ENCODE measurements at regions not wholly inside any gene's neighbourhood (a gene's known extent, or its start where the extent isn't known, plus 50 kb on each side); places are given as distances from the start of the nearest gene placed in this dataset.
"Not testable (repeated sequence)": the region's sequence is repeated elsewhere in the genome, so short reads cannot be mapped to it uniquely, and the experiment has no call there.

DNA sequence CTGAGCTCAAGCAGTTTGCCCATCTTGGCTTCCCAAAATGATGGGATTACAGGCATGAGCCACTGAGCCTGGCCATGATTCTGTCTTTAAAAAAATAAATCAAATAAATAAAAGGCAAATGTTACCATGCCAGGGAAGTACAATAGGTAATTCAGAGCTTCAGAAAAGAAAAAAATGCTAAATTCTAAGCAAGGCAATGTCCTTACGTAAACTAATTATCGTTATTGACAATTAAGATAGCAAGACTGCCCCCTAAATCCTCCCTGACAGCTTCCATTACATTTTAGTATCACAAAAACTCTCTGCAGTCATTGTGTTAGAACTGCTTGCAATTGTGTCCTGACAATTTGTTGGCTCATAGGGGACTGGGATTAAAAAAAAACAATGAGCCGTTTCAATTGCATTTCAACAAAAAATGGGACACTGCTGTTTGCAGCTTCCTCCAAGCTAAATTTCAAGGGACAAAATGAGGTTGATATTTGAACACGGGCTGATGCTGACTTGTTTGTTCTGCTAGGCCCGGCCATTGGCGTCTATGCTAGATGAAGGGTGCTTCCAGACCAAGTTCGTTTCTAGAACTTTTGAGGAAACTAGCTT is 88.9 kb downstream of the MOGAT1 start:
- no peak for DNase-seq (ENCODE audit: low spot score)

DNA sequence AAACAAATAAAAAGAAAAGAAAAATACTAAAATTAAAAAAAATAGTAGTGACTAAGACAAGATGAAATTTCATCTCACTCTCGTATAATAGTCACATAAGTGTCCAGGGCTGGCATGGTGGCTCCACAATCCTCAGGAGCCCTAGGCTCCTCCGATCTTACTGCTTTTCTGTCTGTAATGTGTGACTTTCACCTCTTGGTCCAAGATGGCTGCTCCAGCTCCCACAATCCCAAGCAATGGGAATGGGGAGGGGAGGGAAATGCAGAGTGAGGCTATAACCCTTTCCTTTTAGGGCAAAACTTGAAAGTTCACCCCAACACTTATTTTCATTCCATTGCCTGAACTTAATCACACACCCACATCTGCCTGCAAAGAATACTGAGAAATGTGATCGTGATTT is 90.4 kb downstream of the MOGAT1 start:
- DNase-seq (ENCODE audit: low spot score): no peak

DNA sequence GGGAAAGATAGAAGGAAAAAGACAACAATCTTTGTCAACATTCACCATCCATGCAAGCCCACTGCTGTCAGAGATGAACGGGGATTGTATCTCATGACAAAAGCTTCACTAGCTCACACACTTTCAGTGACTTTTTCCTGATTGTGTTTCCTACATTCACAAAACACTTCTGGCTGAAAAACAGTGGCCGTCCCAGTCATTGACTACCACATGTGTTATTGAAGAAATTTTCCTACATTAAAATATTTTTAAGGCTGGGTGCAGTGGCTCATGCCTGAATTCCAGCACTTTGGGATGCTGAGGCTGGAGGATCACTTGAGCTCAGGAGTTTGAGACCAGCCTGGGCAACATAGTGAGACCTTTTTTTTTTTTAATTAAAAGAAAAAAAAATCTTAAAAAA is 90.9 kb downstream of the MOGAT1 start:
- DNase-seq (ENCODE audit: low spot score): no peak

DNA sequence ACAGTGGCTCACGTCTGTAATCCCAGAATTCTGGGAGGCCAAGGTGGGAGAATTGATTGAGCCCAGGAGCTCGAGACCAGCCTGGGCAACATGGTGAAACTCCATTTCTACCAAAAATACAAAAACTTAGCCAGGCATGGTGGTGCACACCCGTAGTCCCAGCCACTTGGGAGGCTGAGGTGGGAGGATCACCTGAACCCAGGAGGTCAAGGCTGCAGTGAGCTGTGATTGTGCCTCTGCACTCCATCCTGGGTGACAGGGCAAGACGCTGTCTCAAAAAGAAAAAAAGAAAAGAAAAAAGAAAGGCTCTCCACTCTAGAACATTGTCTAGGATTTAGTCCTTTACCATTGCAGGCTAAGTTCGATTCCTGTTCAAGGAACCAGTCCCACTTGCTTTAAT is 94.4 kb downstream of the MOGAT1 start:
- not testable (repeated sequence) for DNase-seq (ENCODE audit: low spot score)

DNA sequence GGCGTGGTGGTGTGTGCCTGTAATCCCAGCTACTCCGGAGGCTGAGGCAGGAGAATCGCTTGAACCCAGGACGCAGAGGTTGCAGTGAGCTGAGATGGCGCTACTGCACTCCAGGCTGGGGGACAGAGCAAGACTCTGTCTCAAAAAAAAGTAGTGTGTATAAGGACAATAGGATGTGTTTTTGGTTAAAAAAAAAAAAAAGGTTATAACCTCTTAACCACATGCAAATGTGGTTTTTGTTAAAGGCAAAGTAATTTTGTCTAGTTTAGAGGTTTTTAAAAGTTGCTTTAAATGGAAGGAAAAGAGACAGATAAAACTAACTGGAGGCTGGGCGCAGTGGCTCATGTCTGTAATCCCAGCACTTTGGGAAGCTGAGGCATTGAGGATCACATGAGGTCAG is 92.8 kb upstream of the ACSL3 start:
- DNase-seq (ENCODE audit: low spot score): not testable (repeated sequence)

DNA sequence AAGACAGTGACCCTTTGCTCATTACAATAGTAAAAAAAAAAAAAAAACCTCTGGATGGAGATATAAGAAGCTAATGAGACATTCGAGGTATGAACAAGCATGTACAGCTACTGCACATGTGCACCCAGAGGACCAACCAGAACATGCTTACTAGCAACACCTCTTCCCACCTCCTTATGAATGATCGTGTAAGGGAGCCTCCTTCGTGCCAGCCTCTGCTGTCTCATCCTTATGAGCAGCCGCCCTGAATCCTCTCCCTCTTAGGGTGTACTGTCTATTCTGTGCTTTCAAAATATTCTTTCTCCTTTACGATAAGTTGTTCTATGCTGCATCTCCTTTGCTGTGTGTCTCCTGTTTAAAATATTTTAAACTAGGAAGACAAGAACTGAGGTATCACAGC is 91.4 kb upstream of the ACSL3 start:
- no peak for DNase-seq (ENCODE audit: low spot score)

DNA sequence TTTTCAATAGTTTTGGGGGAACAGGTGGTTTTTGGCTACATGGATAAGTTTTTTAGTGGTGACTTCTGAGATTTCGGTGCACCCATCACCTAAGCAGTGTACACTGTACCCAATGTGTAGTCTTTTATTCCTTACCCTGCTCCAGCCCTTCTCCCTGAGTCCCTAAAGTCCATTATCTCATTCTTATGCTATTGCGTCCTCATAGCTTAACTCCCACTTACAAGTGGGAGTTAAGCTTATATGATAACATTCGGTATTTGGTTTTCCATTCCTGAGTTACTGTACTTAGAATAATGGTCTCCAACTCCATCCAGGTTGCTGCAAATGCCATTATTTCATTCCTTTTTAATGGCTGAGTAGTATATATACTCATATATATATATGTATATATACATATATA is 90.9 kb upstream of the ACSL3 start:
- no peak for DNase-seq (ENCODE audit: low spot score)

DNA sequence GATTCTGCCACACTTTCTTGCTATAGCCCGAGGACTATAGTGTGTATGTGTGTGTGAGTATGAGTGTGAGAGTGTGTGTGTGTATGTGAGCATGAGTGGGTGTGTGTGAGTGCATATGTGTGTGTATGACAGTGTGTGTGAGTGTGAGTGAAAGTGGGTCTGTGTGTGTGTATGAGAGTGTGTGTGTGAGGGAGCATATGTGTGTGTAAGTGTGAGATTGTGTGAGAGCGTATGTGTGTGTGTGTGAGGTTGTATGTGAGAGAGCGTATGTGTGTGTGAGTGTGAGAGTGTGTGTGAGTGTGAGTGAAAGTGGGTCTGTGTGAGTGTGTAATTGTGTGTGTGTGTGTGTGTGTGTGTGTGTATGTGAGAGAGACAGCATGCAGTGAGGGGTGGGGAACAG is 89.0 kb upstream of the ACSL3 start:
- no peak for DNase-seq (ENCODE audit: low spot score)

DNA sequence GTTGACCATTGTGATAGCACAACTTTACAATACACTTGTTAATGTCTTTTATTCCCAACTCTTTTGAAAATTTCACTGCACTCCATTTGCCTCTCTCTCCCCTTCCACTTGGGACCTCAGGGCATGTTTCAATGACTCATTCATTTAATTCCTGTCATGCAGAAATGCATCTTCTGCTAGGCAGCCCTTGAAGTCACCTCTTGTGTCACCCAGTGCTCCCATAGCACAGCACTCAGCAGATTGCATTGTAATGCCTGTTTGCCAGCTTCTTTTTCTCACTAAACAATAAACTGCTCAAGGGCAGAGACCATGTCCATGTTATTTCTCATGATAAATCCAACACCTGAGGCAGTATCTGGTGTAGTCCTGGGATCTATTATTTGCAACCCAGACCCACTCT is 85.9 kb upstream of the ACSL3 start:
- peak; percentile 35 for DNase-seq (ENCODE audit: low spot score)

DNA sequence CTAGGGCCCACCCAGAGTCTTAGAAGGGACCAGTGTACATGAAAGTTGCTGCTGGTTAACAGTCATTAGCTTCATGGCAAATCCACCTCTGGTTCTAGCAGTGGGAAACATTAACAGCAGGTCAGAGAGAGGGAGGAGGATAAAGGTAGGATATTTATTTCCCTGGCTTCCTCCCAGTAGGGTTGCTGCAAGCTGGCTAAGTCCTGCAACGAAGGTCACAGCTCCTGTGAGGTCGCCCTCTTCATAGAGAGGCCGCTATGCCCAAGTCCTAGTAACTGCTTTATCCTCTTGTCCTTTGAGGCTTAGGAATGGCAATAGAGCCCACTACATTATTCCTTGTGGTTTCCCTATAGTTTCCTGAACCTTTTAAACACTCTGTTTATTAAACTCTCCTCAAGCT is 84.0 kb upstream of the ACSL3 start:
- no peak for DNase-seq (ENCODE audit: low spot score)

DNA sequence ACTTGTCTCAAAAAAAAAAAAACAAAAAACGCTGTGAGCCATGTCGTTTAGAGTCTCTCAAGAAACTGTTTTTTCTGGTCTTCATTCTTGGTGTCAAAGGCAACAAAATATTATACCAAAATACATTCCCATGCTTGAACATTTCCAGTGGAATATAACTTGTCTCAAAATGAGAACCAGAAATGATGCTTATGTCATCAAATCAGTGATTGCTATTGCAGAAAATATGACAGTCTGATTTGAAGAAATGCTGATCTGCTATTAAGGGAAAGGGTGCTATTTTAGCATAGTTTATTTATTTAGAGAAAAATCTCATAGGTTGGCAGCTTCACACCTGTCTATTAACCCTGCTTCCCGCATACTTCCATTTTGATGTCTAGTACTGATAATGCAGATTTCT is 82.4 kb upstream of the ACSL3 start:
- DNase-seq (ENCODE audit: low spot score): no peak

DNA sequence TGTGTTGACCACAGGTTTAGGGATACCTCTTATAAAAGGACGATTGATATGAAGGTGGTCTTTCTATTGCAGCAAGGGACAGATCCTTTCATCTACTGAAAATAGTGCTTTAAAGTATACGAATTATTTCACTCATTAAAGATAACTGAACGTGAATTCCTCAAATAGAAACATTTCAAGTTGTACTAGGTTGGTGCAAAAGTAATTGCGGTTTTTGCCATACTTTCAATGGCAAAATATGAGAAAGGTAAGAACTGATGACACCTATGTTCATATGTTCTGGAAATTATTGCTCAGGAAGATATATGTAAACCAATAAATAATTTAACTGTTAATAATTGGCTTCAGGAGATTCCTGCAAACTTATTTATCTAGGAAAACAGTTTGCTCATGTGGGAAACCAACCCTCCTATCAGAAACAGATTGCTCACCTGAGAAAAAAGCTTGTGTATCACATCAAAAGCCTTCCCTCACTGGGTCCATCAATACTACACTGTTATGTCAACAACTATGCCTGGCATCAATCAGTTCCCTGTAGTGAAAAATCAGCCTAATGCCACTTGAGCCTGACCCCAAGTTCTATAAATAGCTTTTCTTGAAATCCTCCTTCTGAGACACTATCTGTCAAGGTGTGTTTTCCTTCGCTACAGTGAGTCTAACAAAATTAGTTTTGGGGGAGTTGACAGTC is 81.5 kb upstream of the ACSL3 start:
- no peak for DNase-seq (ENCODE audit: low spot score)

DNA sequence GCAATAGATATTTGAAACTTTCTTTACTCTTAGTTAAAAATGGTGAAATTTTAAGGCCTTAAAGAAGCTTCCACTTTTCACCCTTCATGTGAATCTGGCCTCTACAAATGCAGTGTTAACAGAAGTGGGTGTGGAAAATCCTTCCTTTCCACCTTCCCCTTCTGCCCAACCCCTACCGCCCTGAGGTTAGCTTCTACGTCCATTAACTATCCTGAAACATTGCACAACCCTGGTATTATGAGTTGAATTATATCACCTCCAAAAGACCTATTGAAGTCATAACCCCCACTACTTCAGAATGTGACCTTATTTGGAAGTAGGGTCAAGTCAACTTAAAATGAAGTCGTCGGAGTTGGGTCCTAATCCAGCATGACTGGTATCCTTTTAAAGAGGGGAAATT is 80.8 kb upstream of the ACSL3 start:
- no peak for DNase-seq (ENCODE audit: low spot score)

DNA sequence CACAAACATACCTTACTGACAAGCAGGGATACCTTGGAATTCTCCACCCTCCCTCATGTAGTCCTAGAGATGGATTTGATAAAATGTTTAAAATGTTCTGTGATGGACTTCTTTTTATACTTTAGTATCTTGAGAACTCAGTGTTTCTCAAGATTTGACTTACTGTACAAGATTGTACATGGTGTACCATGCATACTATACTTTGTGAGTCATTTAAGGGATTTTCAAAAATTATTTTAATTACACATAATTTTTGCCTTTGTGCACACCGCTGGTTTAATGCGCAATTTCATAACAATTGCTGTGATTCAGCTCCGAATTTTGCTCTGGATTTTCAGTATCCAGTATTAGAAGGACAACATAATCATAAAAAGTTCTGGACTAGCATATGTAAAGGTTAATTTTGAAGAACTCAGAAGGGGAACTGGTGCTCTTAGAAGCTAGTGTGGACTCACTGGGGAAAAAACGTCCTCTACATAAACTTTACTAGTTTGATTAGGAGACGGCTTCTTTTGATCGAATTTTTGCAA is 78.6 kb upstream of the ACSL3 start:
- no peak for DNase-seq (ENCODE audit: low spot score)

DNA sequence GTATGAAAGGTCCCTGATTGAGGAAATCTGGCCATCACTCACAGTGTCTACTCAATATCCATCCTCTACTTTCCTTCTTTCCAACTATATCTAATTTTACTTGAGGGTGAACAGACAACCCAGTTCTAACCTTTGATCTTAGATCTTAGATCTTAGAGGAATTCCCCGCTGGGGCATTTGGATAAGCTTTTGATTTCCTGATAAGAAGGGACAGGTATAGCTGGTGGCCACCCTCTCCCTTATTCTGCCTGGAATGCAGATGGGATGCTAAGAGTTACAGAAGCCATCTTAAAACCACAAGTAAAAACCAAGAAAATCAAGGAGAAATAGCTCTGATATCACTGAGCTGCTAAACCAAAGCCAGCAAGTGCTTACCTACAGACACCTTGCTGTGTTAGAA is 77.2 kb upstream of the ACSL3 start:
- no peak for DNase-seq (ENCODE audit: low spot score)

DNA sequence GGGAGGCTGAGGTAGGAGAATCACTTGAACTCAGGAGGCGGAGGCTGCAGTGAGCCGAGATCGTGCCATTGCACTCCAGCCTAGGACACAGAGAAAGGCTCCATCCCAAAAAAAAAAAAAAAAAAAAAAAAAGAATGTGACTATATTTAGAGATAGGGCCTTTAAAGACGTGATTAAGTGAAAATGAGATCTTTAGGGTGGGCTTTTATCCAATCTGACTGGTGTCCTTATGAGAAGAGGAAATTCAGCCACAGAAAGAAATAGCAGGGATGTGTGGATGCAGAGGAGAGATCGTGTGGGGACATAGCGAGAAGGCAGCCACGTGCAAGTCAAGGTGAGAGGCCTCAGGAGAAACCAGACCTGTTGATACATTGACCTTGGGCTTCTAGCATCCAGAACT is 69.9 kb upstream of the ACSL3 start:
- DNase-seq (ENCODE audit: low spot score): no peak

DNA sequence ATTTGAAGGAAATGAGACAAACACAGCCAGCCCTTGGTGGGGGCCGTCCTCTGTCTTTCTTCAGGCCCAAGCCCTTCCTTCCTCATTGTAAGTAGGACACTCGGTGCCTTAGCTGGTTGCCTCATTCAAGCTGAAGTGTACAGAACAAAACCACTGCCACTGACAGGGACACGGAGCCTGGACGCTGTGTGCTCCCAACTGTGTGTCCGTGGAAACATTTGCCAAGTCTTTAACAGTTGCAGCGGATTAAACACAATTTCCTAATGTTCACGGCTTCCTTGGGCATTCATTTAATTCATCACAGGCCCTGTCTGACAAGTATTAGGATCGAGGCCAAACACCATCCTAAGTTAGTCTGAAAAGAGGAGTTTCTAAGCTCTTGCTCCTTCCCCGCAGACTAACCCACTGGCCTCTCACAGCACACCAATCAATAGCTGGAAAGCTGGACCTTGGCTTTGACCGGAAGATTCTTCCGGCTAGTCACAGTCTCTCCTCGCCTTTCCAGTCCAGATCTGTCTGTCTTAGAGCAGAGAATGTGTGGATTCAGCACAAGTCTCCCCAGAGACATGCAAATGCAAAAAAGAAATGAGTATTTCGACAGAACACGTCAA is 68.7 kb upstream of the ACSL3 start:
- no peak for DNase-seq (ENCODE audit: low spot score)

DNA sequence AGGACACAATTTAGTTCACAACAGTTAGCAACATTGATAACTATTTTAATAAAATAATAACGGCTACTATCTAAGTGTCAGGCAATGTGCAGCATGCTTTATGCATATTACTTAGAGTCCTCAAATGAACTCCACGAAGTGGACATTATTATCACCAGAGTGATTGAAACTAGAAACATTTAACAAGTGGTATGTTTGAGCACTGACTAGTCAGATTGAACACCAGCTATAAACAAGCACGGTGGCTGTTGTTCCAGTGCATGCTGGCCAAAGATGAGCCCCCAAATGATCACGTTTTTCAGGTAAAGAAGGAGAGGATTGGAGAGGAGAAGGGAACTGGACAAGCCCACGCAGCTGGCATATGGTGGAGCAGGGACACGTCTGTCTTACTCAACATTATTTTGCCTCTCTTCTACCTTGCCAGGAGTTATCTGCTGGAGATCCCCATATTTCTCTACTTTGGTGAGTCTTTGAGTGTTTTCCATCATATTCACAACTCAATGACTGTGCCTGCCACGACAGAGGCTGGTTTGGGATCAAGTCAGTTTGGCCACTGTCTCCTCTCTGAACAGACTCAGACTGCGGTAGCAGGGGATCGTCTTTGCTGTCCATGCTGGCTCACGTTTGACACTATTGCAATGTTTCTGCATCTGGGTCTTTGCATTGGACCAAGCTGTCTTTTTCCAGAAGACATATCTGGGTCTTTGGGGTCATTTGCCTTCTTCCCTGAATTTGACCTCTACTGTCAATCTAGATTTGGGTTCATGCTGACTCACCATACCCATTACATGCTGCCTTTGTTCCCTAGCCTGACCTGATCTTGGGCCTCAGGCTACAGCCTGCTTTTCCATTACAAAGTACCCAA is 66.0 kb upstream of the ACSL3 start:
- no peak for DNase-seq (ENCODE audit: low spot score)

DNA sequence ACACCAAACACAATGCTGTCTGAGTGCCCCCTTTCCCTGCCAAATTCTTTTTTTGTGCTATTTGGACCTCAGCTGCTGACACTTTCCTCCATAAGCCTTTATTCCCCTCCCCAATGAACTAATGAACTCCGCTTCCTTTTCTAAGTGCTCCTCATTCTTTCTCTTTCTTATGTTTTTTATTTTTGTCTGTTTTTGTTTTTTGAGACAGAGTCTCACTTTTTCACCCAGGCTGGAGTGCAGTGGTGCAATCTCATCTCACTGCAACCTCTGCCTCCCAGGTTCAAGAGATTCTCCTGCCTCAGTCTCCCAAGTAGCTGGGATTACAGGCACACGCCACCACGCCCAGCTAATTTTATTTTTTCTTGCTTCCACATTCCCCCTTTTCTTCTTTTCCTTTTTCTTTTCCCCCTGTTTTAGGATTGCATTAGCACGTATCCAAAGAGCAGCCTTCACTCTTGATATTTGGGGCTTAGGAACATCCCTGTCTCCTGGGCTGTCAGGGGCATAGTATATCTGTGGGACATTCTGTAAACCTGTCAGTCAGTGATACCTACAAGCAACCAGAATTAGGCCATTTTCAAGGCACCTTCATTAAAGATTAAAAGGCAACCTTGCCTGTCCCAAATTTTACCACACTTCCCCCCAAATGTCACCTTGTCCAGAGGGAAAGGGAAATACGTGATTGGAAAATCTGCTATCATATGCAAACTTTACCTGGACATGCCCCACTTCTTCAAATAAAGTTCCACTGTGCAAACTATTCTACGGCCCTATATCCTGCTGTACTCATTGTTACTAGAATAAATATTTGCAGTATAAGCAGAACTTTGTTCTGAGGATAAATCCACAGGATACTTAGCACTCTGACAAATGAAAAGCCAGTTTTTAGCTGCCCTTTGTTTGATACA is 65.1 kb upstream of the ACSL3 start:
- no peak for DNase-seq (ENCODE audit: low spot score)

DNA sequence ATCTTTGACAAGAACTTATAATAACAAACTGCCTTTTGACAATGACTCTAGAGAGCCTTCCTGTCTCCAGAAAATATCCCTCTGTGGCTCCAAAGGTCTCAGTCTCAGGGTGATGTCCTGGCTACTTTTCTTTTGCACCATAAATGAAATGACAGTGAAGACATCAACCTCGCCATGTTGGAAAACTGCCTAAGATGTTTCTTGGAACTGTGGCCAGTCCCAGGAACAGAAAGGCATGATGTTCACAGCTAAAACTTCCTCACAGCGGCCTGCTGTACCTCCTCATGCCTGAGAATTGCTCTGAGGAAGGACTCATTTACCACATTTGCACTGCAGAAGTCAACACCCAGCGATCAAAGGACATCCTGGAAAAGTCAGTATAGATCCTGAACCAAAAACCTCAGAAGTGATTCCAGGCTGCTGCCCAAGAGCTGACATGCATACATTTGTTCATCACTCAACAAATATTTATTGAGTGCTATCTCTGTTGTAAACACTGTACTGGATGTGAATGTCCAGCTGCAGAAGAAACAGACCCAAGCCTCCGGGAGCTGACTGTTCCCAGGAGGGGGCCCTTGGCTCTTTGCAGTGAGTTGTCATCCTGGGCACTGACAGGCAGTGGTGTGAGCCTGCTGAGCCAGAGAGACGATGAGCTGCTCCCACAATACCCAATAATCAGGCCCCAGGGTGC is 64.3 kb upstream of the ACSL3 start:
- DNase-seq (ENCODE audit: low spot score): no peak

DNA sequence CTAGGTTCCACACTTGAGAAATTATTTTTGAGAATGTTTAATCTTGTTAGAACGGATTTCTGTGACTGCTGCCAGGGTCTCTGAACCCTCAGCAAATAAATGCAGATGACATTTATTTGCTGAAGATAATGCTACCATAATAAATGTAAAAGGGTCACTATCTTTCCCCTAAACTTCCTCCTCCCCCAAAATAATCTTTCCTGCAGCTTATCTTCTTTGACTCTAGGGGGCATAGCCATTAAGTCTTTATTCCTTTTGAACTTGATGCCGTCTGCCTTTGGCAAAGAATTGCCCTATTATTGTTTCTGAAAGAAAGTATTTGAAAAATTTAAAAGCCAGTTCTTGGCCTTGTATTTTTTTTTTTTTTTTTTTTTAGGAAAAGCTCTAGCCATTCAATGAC is 63.6 kb upstream of the ACSL3 start:
- DNase-seq (ENCODE audit: low spot score): peak; percentile 29
